GM12878 (cell line): ENCODE measurements at regions not wholly inside any gene's neighbourhood (a gene's known extent, or its start where the extent isn't known, plus 50 kb on each side); places are given as distances from the start of the nearest gene placed in this dataset.

Source experiments
- MTA2 ChIP-seq: fragments of 450-650 bp; IDR thresholded peaks from 2 replicates; pipeline ENCODE4 v1.6.1; 2016; ENCODE audit warnings: low read depth, mild to moderate bottlenecking, moderate library complexity
- POLR2A ChIP-seq: IDR thresholded peaks from 2 replicates; pipeline ENCODE4 v1.6.1; 2011; ENCODE audit warnings: low read depth, mild to moderate bottlenecking, low read length
- TF ChIP-seq, protein P1 (sequence below), 3 experiments: IDR thresholded peaks in 2 of 3; conservative IDR thresholded peaks in 1 of 3; 2 replicates each; pipeline ENCODE4 v1.5.1; 2011; ENCODE audit warnings: low read depth in 3 of 3, low read length in 3 of 3, mild to moderate bottlenecking in 3 of 3, control low read depth in 2 of 3, moderate library complexity in 2 of 3, inconsistent platforms in 1 of 3, mixed read lengths in 1 of 3; ENCODE audit not compliant: control insufficient read depth in 2 of 3, insufficient read depth in 1 of 3; ENCODE audit errors: extremely low read depth in 1 of 3

DNA sequence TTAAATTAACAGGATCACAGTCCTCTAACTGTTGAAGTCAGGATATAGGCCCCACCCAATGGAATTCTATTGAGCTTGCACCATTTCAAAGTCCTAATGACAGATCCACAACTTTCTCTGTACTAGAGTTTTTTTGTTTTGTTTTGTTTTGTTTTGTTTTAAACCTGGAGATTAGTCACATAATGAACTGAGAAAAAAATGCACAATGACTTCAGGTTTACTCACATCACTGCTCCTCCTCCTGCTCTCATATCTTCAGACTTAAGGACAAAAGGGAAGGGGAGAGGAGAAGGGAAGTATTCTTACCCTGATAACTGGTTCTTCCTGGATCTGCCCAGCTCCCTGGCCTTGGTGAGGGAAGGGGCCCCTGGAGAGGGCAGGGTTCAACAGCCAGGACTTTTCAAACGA lies 208.2 kb upstream of the EPHA4 start:
- TF ChIP-seq MTA2 (no peak), POLR2A (no peak)
- TF ChIP-seq, protein P1, sequence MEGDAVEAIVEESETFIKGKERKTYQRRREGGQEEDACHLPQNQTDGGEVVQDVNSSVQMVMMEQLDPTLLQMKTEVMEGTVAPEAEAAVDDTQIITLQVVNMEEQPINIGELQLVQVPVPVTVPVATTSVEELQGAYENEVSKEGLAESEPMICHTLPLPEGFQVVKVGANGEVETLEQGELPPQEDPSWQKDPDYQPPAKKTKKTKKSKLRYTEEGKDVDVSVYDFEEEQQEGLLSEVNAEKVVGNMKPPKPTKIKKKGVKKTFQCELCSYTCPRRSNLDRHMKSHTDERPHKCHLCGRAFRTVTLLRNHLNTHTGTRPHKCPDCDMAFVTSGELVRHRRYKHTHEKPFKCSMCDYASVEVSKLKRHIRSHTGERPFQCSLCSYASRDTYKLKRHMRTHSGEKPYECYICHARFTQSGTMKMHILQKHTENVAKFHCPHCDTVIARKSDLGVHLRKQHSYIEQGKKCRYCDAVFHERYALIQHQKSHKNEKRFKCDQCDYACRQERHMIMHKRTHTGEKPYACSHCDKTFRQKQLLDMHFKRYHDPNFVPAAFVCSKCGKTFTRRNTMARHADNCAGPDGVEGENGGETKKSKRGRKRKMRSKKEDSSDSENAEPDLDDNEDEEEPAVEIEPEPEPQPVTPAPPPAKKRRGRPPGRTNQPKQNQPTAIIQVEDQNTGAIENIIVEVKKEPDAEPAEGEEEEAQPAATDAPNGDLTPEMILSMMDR (IDR thresholded peaks at IDR 0.05 in 2 of 3, conservative IDR thresholded peaks at IDR 0.05 in 1 of 3; ENCODE audit: control insufficient read depth in 2 of 3, extremely low read depth in 1 of 3, insufficient read depth in 1 of 3, low read depth in 3 of 3, low read length in 3 of 3) = no peak
